Hematopoietic multipotent progenitor cell treated with erythropoietin and hydrocortisone succinate and interleukin-3 and kit ligand, for 17 days (in vitro differentiated cells): ENCODE measurements at regions not wholly inside any gene's neighbourhood (a gene's known extent, or its start where the extent isn't known, plus 50 kb on each side); places are given as distances from the start of the nearest gene placed in this dataset.
"Not testable (repeated sequence)": the region's sequence is repeated elsewhere in the genome, so short reads cannot be mapped to it uniquely, and the experiment has no call there.

ENCODE experiments used
- DNase-seq: peaks from one replicate; pipeline ENCODE4 v3.0.0-alpha.2; 2015; ENCODE audit warnings: low spot score

GRCh38 chr12:60714141-60714900 is 1118.5 kb downstream of the SLC16A7 start:
- no peak for DNase-seq

DNA sequence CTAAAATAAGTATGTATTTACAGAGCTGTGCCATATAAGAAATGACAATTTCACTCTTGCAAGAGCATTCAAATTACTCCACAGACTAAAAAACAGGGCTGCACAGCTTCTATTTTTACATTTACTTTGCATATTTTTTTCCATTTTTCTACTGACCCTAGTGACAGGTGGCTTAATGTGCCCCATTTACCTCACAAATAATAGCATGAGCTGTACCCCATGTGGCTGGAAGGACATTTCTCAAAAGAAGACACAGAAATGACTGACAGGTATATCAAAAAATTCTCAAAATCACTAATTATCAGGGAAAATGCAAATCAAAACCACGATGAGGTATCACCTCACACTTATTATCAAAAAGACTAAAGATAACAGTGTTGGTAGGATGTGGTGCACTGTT is 1128.6 kb downstream of the SLC16A7 start:
- DNase-seq, result no peak

DNA sequence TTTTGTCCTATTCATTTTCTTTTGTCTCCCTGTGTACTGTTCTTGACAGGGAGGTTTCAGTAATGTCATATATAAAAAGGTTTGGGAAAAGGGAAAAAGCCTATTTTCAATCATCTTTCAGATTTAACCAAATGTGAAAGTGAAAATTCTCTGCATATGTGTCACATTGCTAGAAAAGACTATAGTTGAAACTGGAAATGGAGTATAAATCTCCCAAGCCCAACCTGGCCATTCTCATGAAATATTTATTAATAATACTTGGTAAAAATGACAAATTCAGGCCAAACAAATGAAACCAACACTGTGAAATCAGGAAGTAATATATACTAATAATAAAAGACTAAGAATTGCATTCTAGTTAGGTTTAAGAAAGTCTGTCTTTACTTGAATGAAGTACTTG is 1129.2 kb downstream of the SLC16A7 start:
- DNase-seq, result no peak

- no peak for DNase-seq
Observed at GRCh38 chr12:60752589-60752988, 1156.8 kb downstream of the SLC16A7 start.

DNA sequence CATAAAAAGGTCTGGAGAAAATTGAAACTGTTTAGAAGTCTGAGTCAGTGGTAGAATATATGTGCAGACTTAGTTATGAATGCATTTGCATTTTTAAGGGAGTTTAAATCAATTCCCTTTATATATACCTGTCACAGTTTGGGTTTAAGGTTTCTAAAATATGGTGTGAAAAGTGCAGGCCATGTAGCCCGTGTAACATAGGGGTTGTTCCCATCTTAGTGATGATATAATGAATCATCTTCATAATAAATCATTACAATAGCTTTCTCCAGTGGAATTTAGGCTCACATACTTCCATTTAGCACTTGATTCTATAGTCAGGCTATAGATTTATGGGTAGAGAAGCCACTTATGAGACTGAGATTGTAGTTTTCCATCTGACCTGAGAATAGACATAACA is 1162.4 kb downstream of the SLC16A7 start:
- no peak for DNase-seq

GRCh38 chr12:60760965-60761364 is 1165.1 kb downstream of the SLC16A7 start:
- no peak for DNase-seq

- DNase-seq, result not testable (repeated sequence)
Observed at GRCh38 chr12:60801166-60801565, 1205.3 kb downstream of the SLC16A7 start.

DNA sequence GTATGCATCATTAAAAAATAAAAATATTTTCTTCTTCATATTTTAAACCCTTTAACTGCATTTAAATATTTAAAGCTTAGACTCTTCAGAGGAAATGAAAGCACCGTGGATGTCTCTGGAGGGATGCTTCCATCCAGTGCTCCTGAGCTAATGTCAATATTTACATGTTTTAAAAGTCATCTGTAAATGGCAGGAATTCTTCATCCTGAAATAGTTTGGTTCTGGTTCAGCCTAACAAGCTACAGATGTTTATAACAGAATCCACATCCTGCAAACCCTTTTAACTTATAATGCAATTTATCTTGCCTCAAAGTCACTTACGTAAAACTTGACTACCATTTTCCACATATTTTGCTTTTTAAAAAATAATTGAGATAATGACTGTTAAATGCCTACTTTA is 1207.3 kb downstream of the SLC16A7 start:
- DNase-seq, result no peak

GRCh38 chr12:60805364-60805763 is 1209.5 kb downstream of the SLC16A7 start:
- no peak for DNase-seq

GRCh38 chr12:60819794-60820193 is 1224.0 kb downstream of the SLC16A7 start:
- DNase-seq, result no peak

- DNase-seq, result no peak
Observed at GRCh38 chr12:60822580-60822979, 1226.8 kb downstream of the SLC16A7 start.

- no peak for DNase-seq
Observed at GRCh38 chr12:60830381-60830780, 1234.6 kb downstream of the SLC16A7 start.

DNA sequence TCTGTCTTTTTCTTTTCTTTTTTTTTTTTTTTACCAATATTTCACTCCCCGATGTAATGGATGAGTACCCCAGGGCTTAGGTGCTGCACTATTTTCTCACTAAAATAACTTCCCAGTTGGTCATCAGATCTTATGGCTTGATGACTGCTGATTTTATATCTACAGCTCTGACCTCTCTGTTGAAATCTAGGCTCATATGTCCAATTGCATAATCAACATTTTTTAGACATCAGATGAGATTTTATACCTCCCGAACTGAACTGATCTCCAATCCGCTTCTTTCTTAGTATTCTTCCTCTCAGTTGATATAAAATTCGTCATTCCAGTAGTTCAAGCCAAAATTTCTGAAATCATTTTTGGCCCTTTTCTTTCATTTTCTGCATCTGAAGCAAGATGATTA is 1236.5 kb downstream of the SLC16A7 start:
- no peak for DNase-seq

GRCh38 chr12:60834372-60834771 is 1238.5 kb downstream of the SLC16A7 start:
- DNase-seq, result no peak

- no peak for DNase-seq
Observed at GRCh38 chr12:60834806-60835205, 1239.0 kb downstream of the SLC16A7 start.

GRCh38 chr12:60836651-60837050 is 1240.8 kb downstream of the SLC16A7 start:
- no peak for DNase-seq

- DNase-seq, result no peak
Observed at GRCh38 chr12:60842181-60842580, 1246.4 kb downstream of the SLC16A7 start.

GRCh38 chr12:60844101-60844500 is 1248.3 kb downstream of the SLC16A7 start:
- DNase-seq, result no peak

- DNase-seq, result no peak
Observed at GRCh38 chr12:60844875-60845274, 1249.0 kb downstream of the SLC16A7 start.

DNA sequence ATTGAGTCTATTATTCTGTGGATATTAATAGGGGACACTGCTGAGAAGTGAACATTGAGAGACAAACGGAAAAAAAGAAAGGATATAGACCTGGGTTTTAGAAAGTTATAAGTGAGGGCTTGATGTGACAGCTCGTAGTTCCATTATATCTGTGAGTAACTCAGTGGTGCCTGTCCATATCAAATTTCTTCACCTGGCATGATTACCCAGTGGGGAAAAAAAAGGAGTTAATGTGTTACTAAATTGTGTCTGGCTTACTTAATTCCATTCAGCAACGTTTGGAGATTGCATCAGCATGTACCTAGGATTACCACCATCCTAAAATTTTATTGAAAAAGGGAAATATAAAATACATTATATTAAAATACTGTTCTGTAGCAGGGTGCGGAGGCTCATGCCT is 1249.9 kb downstream of the SLC16A7 start:
- DNase-seq, result no peak

DNA sequence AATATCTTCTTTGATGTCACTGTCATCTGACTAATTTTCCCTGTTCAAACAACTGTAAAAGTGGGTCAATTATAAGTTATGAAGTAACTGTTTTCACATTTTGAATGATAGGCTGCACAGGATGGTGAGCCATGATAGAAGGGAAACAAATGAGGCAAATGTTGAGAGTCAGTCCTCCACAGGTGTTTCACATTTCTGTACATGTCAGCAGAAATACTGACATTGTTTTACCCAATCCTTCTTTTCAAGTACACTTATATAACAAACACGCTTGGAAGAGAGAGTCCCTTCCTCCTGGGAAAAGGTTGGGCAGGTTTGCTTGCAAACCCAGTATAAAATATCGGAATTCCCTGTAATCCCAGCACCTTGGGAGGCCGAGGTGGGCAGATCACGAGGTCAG is 1251.5 kb downstream of the SLC16A7 start:
- no peak for DNase-seq

GRCh38 chr12:60849723-60850122 is 1253.9 kb downstream of the SLC16A7 start:
- no peak for DNase-seq

DNA sequence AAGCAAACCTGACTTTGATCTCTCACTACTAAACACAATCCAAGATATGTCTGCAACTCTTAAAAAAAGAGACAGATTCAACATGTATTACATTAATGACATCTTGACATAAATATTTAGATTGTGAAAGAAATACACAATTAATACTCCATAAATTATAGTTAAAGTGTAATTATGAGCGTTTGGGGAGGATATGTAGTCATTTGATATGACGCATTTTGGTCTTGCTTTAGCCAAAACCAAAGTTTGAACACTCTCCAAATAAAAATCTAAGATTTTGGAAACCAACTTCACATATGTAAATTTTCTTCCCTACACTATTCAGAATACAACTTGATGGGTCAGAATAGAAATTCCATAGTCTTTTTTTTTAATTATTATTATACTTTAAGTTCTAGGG is 1257.6 kb downstream of the SLC16A7 start:
- DNase-seq, result no peak

DNA sequence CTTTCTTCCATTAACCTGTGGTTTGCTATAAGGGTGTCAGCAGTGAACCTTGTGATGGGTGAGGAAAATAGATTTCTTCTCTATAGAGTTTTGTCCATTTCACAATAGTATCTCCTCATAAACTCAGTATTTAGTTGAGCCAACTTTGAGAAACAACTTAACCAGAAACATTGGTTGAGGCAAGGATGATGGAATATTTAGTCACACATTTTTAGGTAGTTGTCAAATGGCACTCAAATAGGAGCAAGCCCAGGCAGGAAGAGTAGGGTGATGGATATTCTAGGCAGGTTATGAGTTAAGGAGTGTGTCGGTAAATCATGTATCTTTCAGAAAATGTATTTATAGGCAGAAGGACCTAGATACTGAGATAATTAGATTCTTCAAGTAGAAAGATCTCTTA is 1267.6 kb downstream of the SLC16A7 start:
- DNase-seq, result no peak
